Activated T-cell treated with anti-CD3 and anti-CD28 coated beads for 4 hours (primary cell): ENCODE measurements at regions not wholly inside any gene's neighbourhood (a gene's known extent, or its start where the extent isn't known, plus 50 kb on each side); places are given as distances from the start of the nearest gene placed in this dataset.
"Not testable (repeated sequence)": the region's sequence is repeated elsewhere in the genome, so short reads cannot be mapped to it uniquely, and the experiment has no call there.

Source experiments
- DNase-seq: peaks from one replicate; pipeline ENCODE4 v3.0.0-alpha.2; 2020

DNA sequence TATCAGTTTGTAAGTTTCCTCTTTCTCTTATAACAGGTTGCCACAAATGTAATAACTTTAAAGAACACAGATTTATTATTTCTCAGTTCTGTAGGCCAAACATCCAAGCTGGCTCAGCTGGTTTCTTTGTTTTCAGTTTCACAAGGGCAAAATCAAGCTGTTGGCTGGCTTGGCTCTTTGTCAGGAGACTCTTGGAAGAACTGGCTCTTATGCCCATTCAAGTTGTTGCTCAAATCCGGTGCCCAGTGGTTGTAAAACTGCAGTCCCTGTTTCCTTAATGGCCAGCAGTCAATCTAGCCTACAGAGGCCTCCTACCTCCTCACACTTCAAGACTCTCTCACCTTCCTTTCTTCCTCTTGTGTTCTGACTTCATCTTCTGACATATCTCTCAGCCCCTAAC lies 1171.0 kb downstream of the MRPL39 start:
- no peak for DNase-seq

- DNase-seq = no peak
These were observed 1178.6 kb downstream of the MRPL39 start for GRCh38 chr21:24428591-24429199.

- no peak for DNase-seq
These were observed 1182.5 kb downstream of the MRPL39 start for GRCh38 chr21:24424776-24425175.

DNA sequence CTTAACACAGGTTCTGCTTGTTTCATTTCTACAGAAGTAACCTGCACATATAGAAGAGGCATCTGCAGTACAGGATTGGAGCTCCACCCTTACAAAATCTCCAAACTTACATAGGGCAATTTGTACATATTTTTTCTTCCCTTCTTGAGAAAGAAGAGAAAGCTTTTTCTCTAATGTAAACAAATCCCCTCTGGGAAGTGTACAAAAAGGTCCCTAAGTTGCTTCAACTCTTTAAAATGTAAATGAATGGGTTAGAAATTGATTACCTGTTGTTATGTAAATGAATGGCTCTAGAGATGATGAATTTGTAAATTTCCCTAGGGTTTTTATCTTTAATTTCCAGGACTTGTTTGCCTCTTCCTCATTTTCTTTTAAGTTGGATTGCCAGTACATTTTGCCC lies 1183.7 kb downstream of the MRPL39 start:
- no peak for DNase-seq

- DNase-seq = no peak
These were observed 1186.6 kb downstream of the MRPL39 start for GRCh38 chr21:24420689-24421088.

GRCh38 chr21:24419641-24420040 lies 1187.6 kb downstream of the MRPL39 start:
- DNase-seq = not testable (repeated sequence)

- DNase-seq = no peak
These were observed 1188.6 kb downstream of the MRPL39 start for GRCh38 chr21:24418671-24419070.

DNA sequence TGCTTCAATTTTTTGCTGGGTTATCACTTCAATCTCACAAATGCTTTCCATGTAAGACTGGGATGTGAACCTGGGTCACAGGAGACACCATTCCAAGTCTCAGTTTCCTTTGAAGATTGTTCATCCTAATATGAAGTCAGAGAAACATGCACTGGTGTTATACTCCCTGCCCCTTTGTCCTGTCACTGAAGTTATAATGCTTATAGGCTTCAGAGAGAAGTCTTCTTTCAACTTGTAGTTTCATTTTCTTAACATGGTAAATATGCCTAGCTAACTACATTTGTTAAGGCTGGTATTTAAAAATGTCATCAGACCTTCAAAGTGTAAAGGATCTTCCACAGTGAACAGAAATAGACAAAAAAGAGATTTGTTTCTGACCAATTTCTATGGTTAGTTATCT lies 1195.9 kb downstream of the MRPL39 start:
- no peak for DNase-seq

- no peak for DNase-seq
These were observed 1204.1 kb downstream of the MRPL39 start for GRCh38 chr21:24403221-24403620.

- no peak for DNase-seq
These were observed 1211.9 kb downstream of the MRPL39 start for GRCh38 chr21:24395320-24395923.

DNA sequence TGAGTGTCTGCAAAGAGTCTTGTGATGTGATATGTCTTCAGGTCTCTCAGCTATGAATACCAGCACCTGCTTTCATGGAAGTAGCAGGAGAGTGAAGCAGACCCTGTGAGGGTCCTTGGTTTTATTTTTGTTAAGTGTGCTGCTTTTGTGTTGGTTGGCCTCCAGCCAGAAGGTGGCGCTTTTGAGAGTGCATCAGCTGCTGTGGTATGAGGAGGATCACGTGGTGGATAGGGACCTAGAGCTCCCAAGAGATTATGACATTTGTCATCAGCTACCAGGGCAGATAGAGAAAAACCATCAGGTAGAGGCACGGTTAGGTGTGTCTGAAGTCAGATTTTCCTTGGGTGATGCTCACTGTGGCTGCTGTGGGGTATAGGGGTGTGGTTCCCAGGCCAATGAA lies 1232.1 kb downstream of the MRPL39 start:
- DNase-seq = no peak

DNA sequence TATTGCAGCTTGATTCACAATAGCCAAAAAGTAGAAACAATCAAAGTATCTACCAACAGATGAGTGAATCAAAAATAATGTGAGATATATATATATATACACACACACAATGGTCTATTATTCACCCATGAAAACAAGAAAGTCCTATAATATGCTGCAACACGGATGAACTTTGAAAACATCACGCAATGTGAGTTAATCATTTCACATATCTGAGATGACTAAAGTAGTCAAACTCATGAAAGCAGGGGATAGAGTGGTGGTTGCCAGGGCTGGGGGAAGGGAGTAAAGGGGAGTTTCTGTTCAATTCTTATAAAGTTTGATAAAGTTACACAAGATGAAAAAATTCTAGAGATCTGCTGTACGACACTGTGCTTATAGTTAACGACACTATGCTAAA lies 1234.8 kb downstream of the MRPL39 start:
- DNase-seq = no peak

- DNase-seq = no peak
These were observed 1237.5 kb downstream of the MRPL39 start for GRCh38 chr21:24369746-24370145.

DNA sequence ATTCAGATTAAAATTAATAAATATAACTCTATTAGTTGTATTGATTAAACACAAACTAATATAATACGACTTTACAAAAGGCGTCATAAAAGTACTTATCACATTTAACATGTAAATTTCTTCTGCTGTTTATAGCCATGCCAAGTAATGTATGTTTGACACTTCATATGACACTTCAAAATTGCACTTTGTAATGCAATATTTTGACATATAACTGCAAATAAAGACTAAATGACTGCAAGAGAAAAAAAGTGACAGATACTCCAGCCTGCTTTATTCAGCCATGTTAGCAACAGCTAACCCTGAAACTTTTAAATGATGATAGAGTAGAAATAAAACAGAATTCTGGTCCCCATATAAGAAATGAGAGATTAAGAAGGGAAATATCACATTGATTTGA lies 1238.0 kb downstream of the MRPL39 start:
- DNase-seq = no peak

GRCh38 chr21:24367936-24368335 lies 1239.3 kb downstream of the MRPL39 start:
- DNase-seq = no peak

DNA sequence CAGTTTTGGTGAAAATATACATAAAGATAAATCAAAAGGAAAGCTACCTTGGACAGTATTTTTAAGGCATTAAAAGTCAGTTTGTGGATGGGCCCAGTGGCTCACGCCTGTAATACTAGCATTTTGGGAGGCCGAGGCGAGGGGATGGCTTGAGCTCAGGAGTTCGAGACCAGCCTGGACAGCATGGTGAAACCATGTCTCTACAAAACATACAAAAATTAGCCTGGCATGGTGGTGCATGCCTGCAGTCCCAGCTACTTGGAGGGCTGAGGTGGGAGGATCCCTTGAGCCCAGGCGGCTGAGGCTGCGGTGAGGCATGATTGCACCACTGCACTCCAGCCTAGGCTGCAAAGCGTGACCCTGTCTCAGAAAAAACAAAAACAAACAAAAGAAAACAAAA lies 1253.8 kb downstream of the MRPL39 start:
- no peak for DNase-seq

DNA sequence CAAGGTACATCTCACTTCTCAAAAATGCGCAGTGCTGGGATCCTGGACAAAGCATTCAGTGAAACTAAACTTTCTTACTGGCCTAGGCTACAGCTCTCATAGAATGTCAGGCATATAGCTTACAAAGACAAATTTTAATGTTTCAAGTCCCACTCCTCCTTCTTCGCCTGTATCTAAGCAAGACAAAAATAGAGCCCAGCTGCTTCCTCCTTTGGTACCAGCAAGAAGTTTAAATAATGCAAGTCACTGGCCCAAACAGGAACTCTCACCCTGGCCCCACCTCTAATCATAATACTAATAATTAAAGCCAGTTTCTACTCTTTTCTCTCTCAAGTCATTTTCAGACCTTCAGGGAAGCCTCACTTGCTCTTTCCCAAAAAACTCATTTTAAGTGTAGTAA lies 1267.9 kb downstream of the MRPL39 start:
- DNase-seq = no peak

GRCh38 chr21:24336491-24336890 lies 1270.8 kb downstream of the MRPL39 start:
- no peak for DNase-seq

GRCh38 chr21:24323536-24323935 lies 1283.7 kb downstream of the MRPL39 start:
- no peak for DNase-seq

GRCh38 chr21:24316277-24316922 lies 1290.9 kb downstream of the MRPL39 start:
- no peak for DNase-seq

DNA sequence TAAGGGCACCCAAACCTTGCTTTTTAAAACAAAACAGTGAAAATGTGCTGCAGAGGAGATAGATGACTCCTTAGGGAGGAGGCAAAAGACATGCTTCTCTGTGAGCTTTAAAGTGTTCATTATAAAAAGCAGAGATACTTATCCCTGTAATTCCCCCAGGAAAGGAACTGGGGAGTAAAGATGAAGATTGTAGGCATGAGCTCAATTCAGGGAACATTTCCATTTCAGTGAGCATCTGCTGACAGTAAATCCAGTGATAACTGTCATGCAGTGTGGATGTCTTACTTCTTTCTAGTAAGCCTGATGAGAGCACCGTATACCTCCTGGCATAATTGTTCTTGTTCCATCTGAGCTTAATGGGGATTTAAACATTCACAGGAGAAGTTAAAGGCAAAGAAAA lies 1296.5 kb downstream of the MRPL39 start:
- DNase-seq = no peak

GRCh38 chr21:24308183-24308582 lies 1299.1 kb downstream of the MRPL39 start:
- no peak for DNase-seq

DNA sequence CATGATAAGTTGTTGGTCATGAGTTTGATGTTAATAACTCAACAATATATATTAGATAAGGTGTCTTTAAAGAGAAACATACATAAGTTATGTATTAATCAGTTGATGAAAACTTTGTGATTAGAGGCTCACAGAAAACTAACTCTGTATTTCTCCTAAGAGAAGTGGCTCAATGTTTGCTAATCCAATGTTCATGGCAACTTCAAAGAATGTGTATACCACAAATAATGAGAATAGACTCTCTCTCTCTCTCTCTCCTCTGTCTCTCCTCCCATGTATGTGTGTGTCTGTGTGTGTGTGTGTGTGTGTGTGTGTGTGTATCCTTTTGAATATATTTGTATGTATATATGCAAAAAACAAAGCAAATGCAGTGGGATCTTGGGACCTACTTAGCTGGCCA lies 1304.9 kb downstream of the MRPL39 start:
- DNase-seq = no peak

DNA sequence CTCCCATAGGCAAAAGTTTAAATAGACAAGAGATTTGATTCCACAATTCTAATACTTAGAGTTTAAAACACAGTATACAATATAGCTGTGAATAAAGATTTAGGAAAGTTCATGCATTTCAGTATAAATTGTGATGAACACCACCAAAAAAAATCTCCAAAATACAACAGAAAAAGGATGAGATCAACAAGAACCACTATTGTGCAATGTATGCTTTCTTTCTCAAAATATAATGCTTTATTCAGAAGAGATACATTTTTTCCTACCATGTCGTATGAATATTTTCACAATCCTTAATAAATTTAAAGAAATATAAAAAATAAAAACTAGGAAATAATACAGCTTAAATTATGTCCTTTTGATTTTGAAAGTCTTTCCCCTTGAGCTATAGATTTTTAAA lies 1309.2 kb downstream of the MRPL39 start:
- no peak for DNase-seq

DNA sequence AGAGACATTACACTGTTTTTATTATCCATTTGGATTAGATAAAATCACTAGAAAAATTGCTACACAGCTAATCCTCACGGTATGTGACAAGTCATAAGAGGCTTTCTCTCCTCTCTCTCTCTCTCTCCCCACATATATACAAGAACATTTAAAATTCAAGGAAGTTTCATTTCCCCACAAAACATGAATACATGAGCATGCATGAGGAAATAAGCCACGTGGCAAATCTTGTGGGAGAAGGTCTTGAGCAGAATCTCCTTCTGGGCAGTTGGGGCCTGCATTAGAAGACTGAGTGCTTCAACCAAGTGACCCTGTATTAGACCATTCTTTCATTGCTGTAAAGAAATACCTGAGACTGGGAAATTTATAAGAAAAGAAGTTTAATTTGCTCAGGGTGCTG lies 1313.1 kb downstream of the MRPL39 start:
- DNase-seq = no peak
